Fibroblast of pulmonary artery (primary cell): ENCODE measurements at regions not wholly inside any gene's neighbourhood (a gene's known extent, or its start where the extent isn't known, plus 50 kb on each side); places are given as distances from the start of the nearest gene placed in this dataset.

Experiments
- DNase-seq: peaks from one replicate; pipeline ENCODE4 v3.0.0-alpha.2; 2010; ENCODE audit warnings: low read depth
- H3K4me3 ChIP-seq: replicated peaks from 2 replicates; pipeline ENCODE4 v1.5.1; 2011; ENCODE audit warnings: low read depth, mild to moderate bottlenecking, control low read depth, low read length, moderate library complexity
- CTCF ChIP-seq: IDR thresholded peaks from 2 replicates; pipeline ENCODE4 v1.5.1; 2011; ENCODE audit warnings: mild to moderate bottlenecking, control low read depth, low read length, inconsistent platforms; ENCODE audit errors: missing control alignments

GRCh38 chr12:92459850-92460249 lies 242.9 kb upstream of the PLEKHG7 start:
- no peak overlapping the region for H3K4me3 ChIP-seq
- no peak for TF ChIP-seq CTCF
- no peak for DNase-seq

- no peak for TF ChIP-seq CTCF
- H3K4me3 ChIP-seq: no peak overlapping the region
- no peak for DNase-seq
These were observed 243.8 kb upstream of the PLEKHG7 start for GRCh38 chr12:92458996-92459395.

GRCh38 chr12:92457458-92458180 lies 245.2 kb upstream of the PLEKHG7 start:
- H3K4me3 ChIP-seq: no peak overlapping the region
- no peak for TF ChIP-seq CTCF
- no peak for DNase-seq

GRCh38 chr12:92452763-92453162 lies 250.0 kb upstream of the PLEKHG7 start:
- no peak for DNase-seq
- no peak overlapping the region for H3K4me3 ChIP-seq
- TF ChIP-seq CTCF: no peak

GRCh38 chr12:92446083-92446460 lies 256.7 kb upstream of the PLEKHG7 start:
- DNase-seq: no peak
- no peak for TF ChIP-seq CTCF

GRCh38 chr12:92445253-92446082 lies 257.3 kb upstream of the PLEKHG7 start:
- H3K4me3 ChIP-seq: no peak overlapping the region
- no peak for TF ChIP-seq CTCF
- no peak for DNase-seq

More at GRCh38 chr12:92446083-92446460, 256.7 kb upstream of the PLEKHG7 start:
- H3K4me3 ChIP-seq: no peak overlapping the region
